B cell (primary cell): ENCODE measurements at regions not wholly inside any gene's neighbourhood (a gene's known extent, or its start where the extent isn't known, plus 50 kb on each side); places are given as distances from the start of the nearest gene placed in this dataset.
"Not testable (repeated sequence)": the region's sequence is repeated elsewhere in the genome, so short reads cannot be mapped to it uniquely, and the experiment has no call there.

Source experiments
- ATAC-seq: fragments of 200-7000 bp; cut with Tn5 transposase; one replicate; pipeline ENCODE4 v1.10.0; 2021; ENCODE audit warnings: low read depth, mild to moderate bottlenecking, moderate number of reproducible peaks, moderate library complexity
- CTCF ChIA-PET: fragments of 350-600 bp; sonication (Branson Sonifier 250); formaldehyde crosslinking; loops from one replicate; lab custom pipeline; 2021; ENCODE audit warnings: antibody characterized with exemption, inconsistent platforms; lab: Charles Lee
- POLR2A ChIA-PET: fragments of 350-600 bp; sonication (Branson Sonifier 250); formaldehyde crosslinking; loops from one replicate; lab custom pipeline; 2021; ENCODE audit warnings: antibody characterized with exemption; lab: Charles Lee
- DNase-seq: peaks from one replicate; pipeline ENCODE4 v3.0.0; 2013
- H2AFZ ChIP-seq: 2 replicates; pipeline ENCODE4 v1.6.1; 2012; ENCODE audit warnings: mild to moderate bottlenecking, low read depth, low read length; ENCODE audit not compliant: insufficient read depth, poor library complexity, severe bottlenecking
- H3K27ac ChIP-seq, 2 donors: 1 replicate in 1 of 2; 2 replicates in 1 of 2; pipeline ENCODE4 v1.5.1; 2012 to 2013; ENCODE audit warnings: low read length in 2 of 2, mild to moderate bottlenecking in 2 of 2, moderate library complexity in 1 of 2
- H3K27me3 ChIP-seq, 4 experiments: fragments of 200-600 bp in 1 of 4; sonication (generic) in 1 of 4; replicated peaks in 1 of 4; 1 replicate in 2 of 4; 2 replicates in 2 of 4; pipeline versions ENCODE4 v1.6.1 to v1.7.0; 2013 to 2016; ENCODE audit warnings: low read length in 3 of 4, mild to moderate bottlenecking in 2 of 4, mixed read lengths in 1 of 4, moderate library complexity in 1 of 4; ENCODE audit not compliant: insufficient read depth in 4 of 4, control insufficient read depth in 3 of 4; ENCODE audit errors: control extremely low read depth in 1 of 4
- H3K36me3 ChIP-seq, 2 experiments: replicated peaks in 1 of 2; 1 replicate in 1 of 2; 2 replicates in 1 of 2; pipeline versions ENCODE4 v1.6.1 to v1.7.1; 2013; ENCODE audit warnings: low read length in 1 of 2; ENCODE audit not compliant: insufficient read depth in 2 of 2, control insufficient read depth in 1 of 2; ENCODE audit errors: control extremely low read depth in 1 of 2, extremely low read depth in 1 of 2
- H3K4me1 ChIP-seq, 2 donors: fragments of 200-600 bp in 1 of 2; sonication (generic) in 1 of 2; 1 replicate in 1 of 2; 2 replicates in 1 of 2; pipeline versions ENCODE4 v1.5.1 to v1.6.1; 2013 to 2017; ENCODE audit warnings: low read length in 2 of 2; ENCODE audit not compliant: control insufficient read depth in 2 of 2, insufficient read depth in 2 of 2
- H3K4me2 ChIP-seq: replicated peaks from 2 replicates; pipeline ENCODE3; 2012; ENCODE audit warnings: mild to moderate bottlenecking, low read depth, low read length; ENCODE audit not compliant: poor library complexity, severe bottlenecking
- H3K4me3 ChIP-seq, 5 experiments: fragments of 200-600 bp in 1 of 5; sonication (generic) in 1 of 5; 1 replicate in 3 of 5; 2 replicates in 2 of 5; pipeline versions ENCODE4 v1.5.1 to v1.7.0; 2011 to 2016; ENCODE audit warnings: low read length in 4 of 5, mild to moderate bottlenecking in 4 of 5, low read depth in 2 of 5, control low read depth in 1 of 5, moderate library complexity in 1 of 5; ENCODE audit not compliant: insufficient read depth in 1 of 5; ENCODE audit errors: control extremely low read depth in 1 of 5, extremely low read depth in 1 of 5
- H3K79me2 ChIP-seq: fragments of 200-600 bp; sonication (generic); one replicate; pipeline ENCODE4 v1.6.0; 2016; ENCODE audit warnings: low read length; ENCODE audit not compliant: control insufficient read depth, insufficient read depth
- H3K9ac ChIP-seq: fragments of 200-600 bp; sonication (generic); 2 replicates; pipeline ENCODE4 v1.6.1; 2017; ENCODE audit warnings: mild to moderate bottlenecking, low read length, moderate library complexity
- H3K9me3 ChIP-seq, 3 donors: one replicate each; pipeline versions ENCODE4 v1.6.1 to v1.7.1; 2013; ENCODE audit warnings: low read length in 2 of 3; ENCODE audit not compliant: control insufficient read depth in 2 of 3, insufficient read depth in 1 of 3; ENCODE audit errors: control extremely low read depth in 1 of 3
- H4K20me1 ChIP-seq: 2 replicates; pipeline ENCODE4 v1.6.0; 2012; ENCODE audit warnings: mild to moderate bottlenecking, low read length; ENCODE audit not compliant: insufficient read depth, control insufficient read depth, poor library complexity, severe bottlenecking
- H3K27ac Mint-ChIP-seq: one replicate; pipeline ENCODE4 v1.8.0; 2021; ENCODE audit warnings: mixed read lengths
- H3K27me3 Mint-ChIP-seq: one replicate; pipeline ENCODE4 v1.8.0; 2021; ENCODE audit warnings: mixed read lengths
- H3K4me1 Mint-ChIP-seq: one replicate; pipeline ENCODE4 v1.8.0; 2021; ENCODE audit warnings: mixed read lengths
- H3K4me3 Mint-ChIP-seq: one replicate; pipeline ENCODE4 v1.8.0; 2021; ENCODE audit warnings: mixed read lengths
- H3K9me3 Mint-ChIP-seq: one replicate; pipeline ENCODE4 v1.8.0; 2022; ENCODE audit warnings: mixed read lengths; ENCODE audit not compliant: insufficient read depth
- CTCF ChIP-seq: fragments of 200-600 bp; IDR thresholded peaks from one replicate; pipeline ENCODE4 v1.8.0; 2022; ENCODE audit warnings: antibody characterized with exemption, mild to moderate bottlenecking
- EZH2 ChIP-seq: IDR thresholded peaks from 2 replicates; pipeline ENCODE4 v1.6.1; 2012; ENCODE audit warnings: borderline replicate concordance, low read depth, mild to moderate bottlenecking, moderate library complexity, low read length; ENCODE audit not compliant: insufficient read depth, poor library complexity, severe bottlenecking
- WGBS: methylation state at CpG from one replicate; pipeline ENCODE4 v1.1.5; 2013; ENCODE audit warnings: missing lambda C conversion rate; ENCODE audit not compliant: insufficient coverage; 5-methylcytosine and 5-hydroxymethylcytosine counted together
- intact Hi-C: fragments of 100-400 bp; cut with micrococcal nuclease; formaldehyde crosslinking; loops from one replicate; pipeline ENCODE4 v1.10.0; 2022

GRCh38 chr12:67790660-67791059 lies 142.1 kb downstream of the DYRK2 start:
- ATAC-seq (no peak), DNase-seq (no peak)
- no peak overlapping the region for H3K4me3 Mint-ChIP-seq
- CTCF ChIA-PET: no interaction called here
- 93% methylated on average over 2 of the region's 2 CpGs for WGBS
- no peak overlapping the region for H3K9ac ChIP-seq
- H3K9me3 Mint-ChIP-seq: no peaks in the 10 kb centered on the region
- no peak overlapping the region for H3K27ac ChIP-seq
- intact Hi-C loops: no loop called here
- H3K27me3 Mint-ChIP-seq: peaks cover 5% of the 10 kb centered on the region
- H3K4me2 ChIP-seq: no peak overlapping the region
- no peak overlapping the region for H3K27ac Mint-ChIP-seq
- H3K4me3 ChIP-seq: no peak overlapping the region
- H3K27me3 ChIP-seq: peaks cover 0 to 4% (median 1%) of the 10 kb centered on the region in 4 experiments
- H3K4me1 ChIP-seq: peaks cover 4 to 10% of the 10 kb centered on the region in 2 donors
- TF ChIP-seq CTCF: no peak
- TF ChIP-seq EZH2: no peak
- POLR2A ChIA-PET: no interaction called here
- no peaks in the 10 kb centered on the region for H3K36me3 ChIP-seq
- no peak overlapping the region for H2AFZ ChIP-seq
- H3K4me1 Mint-ChIP-seq: peaks cover 13% of the 10 kb centered on the region
- H3K79me2 ChIP-seq: no peaks in the 10 kb centered on the region
- no peaks in the 10 kb centered on the region for H4K20me1 ChIP-seq
- H3K9me3 ChIP-seq: peaks cover 0 to 8% (median 0%) of the 10 kb centered on the region in 3 donors

- H3K27ac ChIP-seq, H3K4me1 Mint-ChIP-seq, H3K27me3 Mint-ChIP-seq, CTCF ChIA-PET, H4K20me1 ChIP-seq, H3K9me3 ChIP-seq, H3K9ac ChIP-seq, H3K4me2 ChIP-seq, H3K9me3 Mint-ChIP-seq, H3K36me3 ChIP-seq, H3K4me1 ChIP-seq, H3K27ac Mint-ChIP-seq, ATAC-seq, POLR2A ChIA-PET, H3K79me2 ChIP-seq, H3K4me3 ChIP-seq, DNase-seq, H2AFZ ChIP-seq, intact Hi-C loops, H3K4me3 Mint-ChIP-seq, H3K27me3 ChIP-seq: not testable (repeated sequence)
- WGBS: no CpG with 5 or more reads among the region's 3 CpGs
Measured at GRCh38 chr12:67791362-67791761, 142.8 kb downstream of the DYRK2 start.
